Endothelial cell of umbilical vein (primary cell): ENCODE measurements at regions not wholly inside any gene's neighbourhood (a gene's known extent, or its start where the extent isn't known, plus 50 kb on each side); places are given as distances from the start of the nearest gene placed in this dataset.

Experiments used
- BruUV-seq: library from RNA; stranded (reverse); fragments of 400-500 nt; replicated peaks from 2 replicates; lab custom pipeline; 2021; lab: Mats Ljungman, UMichigan
- CTCF ChIA-PET: fragments of 300-600, 350-600 bp; sonication (Branson Sonifier 250); formaldehyde crosslinking; loops from one replicate; lab custom pipeline; 2021; ENCODE audit warnings: antibody characterized with exemption, inconsistent platforms; lab: Charles Lee
- POLR2A ChIA-PET: fragments of 300-600, 350-600 bp; sonication (Branson Sonifier 250); formaldehyde crosslinking; loops from one replicate; lab custom pipeline; 2021; ENCODE audit warnings: antibody characterized with exemption, inconsistent platforms; lab: Charles Lee
- DNase-seq: peaks from one replicate; pipeline ENCODE4 v3.0.0-alpha.2; 2011; ENCODE audit warnings: low read depth, low spot score
- FAIRE-seq: peaks from 2 replicates; lab custom pipeline; 2011; peaks lifted over from hg19 to GRCh38; lab: Jason Lieb, UNC
- H2AFZ ChIP-seq: 2 replicates; pipeline ENCODE4 v1.6.0; 2012; ENCODE audit warnings: low read depth, low read length, control low read depth, inconsistent platforms
- H3K27ac ChIP-seq: 2 replicates; pipeline ENCODE4 v1.5.1; 2011; ENCODE audit warnings: low read depth, mild to moderate bottlenecking, control low read depth, low read length, moderate library complexity; ENCODE audit not compliant: insufficient read depth
- H3K27me3 ChIP-seq, 2 experiments: 2 replicates each; pipeline versions ENCODE4 v1.6.0 to v1.6.1; 2011; ENCODE audit warnings: low read length in 2 of 2, mixed read lengths in 1 of 2; ENCODE audit not compliant: control insufficient read depth in 2 of 2, insufficient read depth in 2 of 2
- H3K36me3 ChIP-seq, 2 experiments: 2 replicates in 1 of 2; 3 replicates in 1 of 2; pipeline ENCODE4 v1.5.1; 2011; ENCODE audit warnings: low read length in 2 of 2, mild to moderate bottlenecking in 1 of 2, moderate library complexity in 1 of 2; ENCODE audit not compliant: control insufficient read depth in 2 of 2, insufficient read depth in 2 of 2; ENCODE audit errors: extremely low read depth in 1 of 2
- H3K4me1 ChIP-seq: 3 replicates; pipeline ENCODE4 v1.5.1; 2011; ENCODE audit warnings: mild to moderate bottlenecking, low read length; ENCODE audit not compliant: control insufficient read depth, insufficient read depth; ENCODE audit errors: extremely low read depth
- H3K4me2 ChIP-seq: 2 replicates; pipeline ENCODE4 v1.6.1; 2011; ENCODE audit warnings: low read length, control low read depth, mixed read lengths; ENCODE audit not compliant: insufficient read depth
- H3K4me3 ChIP-seq, 3 experiments: fragments of 200-600 bp in 1 of 3; sonication (generic), shearing (Covaris generic) in 1 of 3; replicated peaks in 1 of 3; 2 replicates each; pipeline ENCODE4 v1.5.1; 2011 to 2016; ENCODE audit warnings: control low read depth in 3 of 3, low read length in 3 of 3, mild to moderate bottlenecking in 2 of 3, inconsistent platforms in 1 of 3, low read depth in 1 of 3, moderate library complexity in 1 of 3; ENCODE audit not compliant: insufficient read depth in 1 of 3
- H3K79me2 ChIP-seq: 2 replicates; pipeline ENCODE4 v1.6.0; 2012; ENCODE audit warnings: low read length, inconsistent platforms; ENCODE audit not compliant: control insufficient read depth, insufficient read depth
- H3K9ac ChIP-seq: replicated peaks from 2 replicates; pipeline ENCODE3; 2011; ENCODE audit warnings: low read length, control low read depth; ENCODE audit not compliant: insufficient read depth; ENCODE audit errors: extremely low read depth
- H3K9me1 ChIP-seq: replicated peaks from 3 replicates; pipeline ENCODE4 v1.6.0; 2011; ENCODE audit warnings: mild to moderate bottlenecking, low read length; ENCODE audit not compliant: control insufficient read depth, insufficient read depth; ENCODE audit errors: extremely low read depth
- H3K9me3 ChIP-seq: replicated peaks from 2 replicates; pipeline ENCODE4 v1.5.1; 2012; ENCODE audit warnings: low read length, inconsistent platforms; ENCODE audit not compliant: control insufficient read depth, insufficient read depth
- H4K20me1 ChIP-seq: replicated peaks from 2 replicates; pipeline ENCODE3; 2011; ENCODE audit warnings: mild to moderate bottlenecking, low read length; ENCODE audit not compliant: control insufficient read depth, insufficient read depth; ENCODE audit errors: extremely low read depth
- EZH2 ChIP-seq: IDR thresholded peaks from 2 replicates; pipeline ENCODE4 v1.6.1; 2012; ENCODE audit warnings: borderline replicate concordance, low read depth, mild to moderate bottlenecking, moderate library complexity, low read length, inconsistent platforms; ENCODE audit not compliant: severe bottlenecking
- FOS ChIP-seq: IDR thresholded peaks from 2 replicates; pipeline ENCODE4 v1.6.1; 2011; ENCODE audit warnings: mild to moderate bottlenecking, low read length, moderate library complexity, borderline replicate concordance; ENCODE audit not compliant: insufficient read depth
- GATA2 ChIP-seq: IDR thresholded peaks from 2 replicates; pipeline ENCODE4 v1.7.0; 2011; ENCODE audit warnings: low read depth, mild to moderate bottlenecking, moderate library complexity, mixed read lengths, low read length; ENCODE audit not compliant: insufficient read length, insufficient read depth
- JUN ChIP-seq: IDR thresholded peaks from 2 replicates; pipeline ENCODE4 v1.6.1; 2011; ENCODE audit warnings: borderline replicate concordance, low read depth; ENCODE audit not compliant: insufficient read length, insufficient read depth
- MYC ChIP-seq: IDR thresholded peaks from one replicate; pipeline ENCODE4 v1.6.1; 2011; ENCODE audit warnings: mild to moderate bottlenecking, low read depth, low read length
- POLR2A ChIP-seq: IDR thresholded peaks from 2 replicates; pipeline ENCODE4 v1.6.1; 2012; ENCODE audit warnings: low read depth, mild to moderate bottlenecking, control low read depth, low read length
- POLR2AphosphoS5 ChIP-seq: IDR thresholded peaks from 2 replicates; pipeline ENCODE4 v1.6.1; 2012; ENCODE audit warnings: low read depth, mild to moderate bottlenecking, control low read depth, low read length, moderate library complexity; ENCODE audit not compliant: insufficient read depth
- dilution Hi-C: fragments of 300-500 bp; cut with MboI; formaldehyde crosslinking; loops from one replicate; pipeline ENCODE4 v1.15.0; 2019; ENCODE audit warnings: low sequenced_read_pairs; ENCODE audit not compliant: extremely low pct_ligation_motif_present
- intact Hi-C: fragments of 100-400 bp; cut with micrococcal nuclease; formaldehyde crosslinking; loops from one replicate; pipeline ENCODE4 v1.10.0; 2022
- TF ChIP-seq, protein P1 (sequence below), 2 donors: IDR thresholded peaks; 1 replicate in 1 of 2; 2 replicates in 1 of 2; pipeline ENCODE4 v1.5.1; 2011; ENCODE audit warnings: low read length in 2 of 2, mild to moderate bottlenecking in 2 of 2, moderate library complexity in 2 of 2, control low read depth in 1 of 2, inconsistent platforms in 1 of 2, low read depth in 1 of 2; ENCODE audit not compliant: insufficient read depth in 1 of 2; ENCODE audit errors: extremely low read depth in 1 of 2
- TF ChIP-seq, protein P2 (sequence below): IDR thresholded peaks from 2 replicates; pipeline ENCODE4 v1.6.1; 2011; ENCODE audit not compliant: insufficient read depth, insufficient read length

DNA sequence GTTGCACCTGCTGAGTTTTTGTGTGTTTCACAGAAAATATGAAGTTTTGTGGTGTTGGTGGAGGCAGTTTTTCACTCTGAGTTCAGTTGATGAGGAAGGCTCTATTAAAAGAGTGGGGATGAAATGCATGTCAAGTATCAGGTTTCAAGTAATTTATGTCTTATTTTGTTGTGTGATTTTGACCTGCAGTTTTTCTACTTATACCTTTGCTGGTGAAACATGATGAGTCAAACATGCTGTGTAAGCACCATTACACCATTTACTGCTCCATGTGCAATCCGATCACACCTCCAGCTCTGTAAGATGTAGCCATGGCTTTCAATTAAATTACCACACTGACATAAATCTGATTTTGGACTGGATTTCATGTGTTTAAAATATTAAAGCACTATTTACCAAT is 174.5 kb upstream of the ZEB2 start:
- no peak overlapping the region for H3K4me3 ChIP-seq
- intact Hi-C loops (no loop called here), dilution Hi-C loops (no loop called here)
- DNase-seq (no peak), FAIRE-seq (no peak)
- POLR2A ChIA-PET = no interaction called here
- CTCF ChIA-PET = interaction anchor here (0.6 kb wide), 1 partner anchor 491 kb away, joined by 4 read pairs; no protein-coding TSS in a partner anchor
- H2AFZ ChIP-seq = no peak overlapping the region
- H3K9ac ChIP-seq = no peak overlapping the region
- TF ChIP-seq, protein P1, sequence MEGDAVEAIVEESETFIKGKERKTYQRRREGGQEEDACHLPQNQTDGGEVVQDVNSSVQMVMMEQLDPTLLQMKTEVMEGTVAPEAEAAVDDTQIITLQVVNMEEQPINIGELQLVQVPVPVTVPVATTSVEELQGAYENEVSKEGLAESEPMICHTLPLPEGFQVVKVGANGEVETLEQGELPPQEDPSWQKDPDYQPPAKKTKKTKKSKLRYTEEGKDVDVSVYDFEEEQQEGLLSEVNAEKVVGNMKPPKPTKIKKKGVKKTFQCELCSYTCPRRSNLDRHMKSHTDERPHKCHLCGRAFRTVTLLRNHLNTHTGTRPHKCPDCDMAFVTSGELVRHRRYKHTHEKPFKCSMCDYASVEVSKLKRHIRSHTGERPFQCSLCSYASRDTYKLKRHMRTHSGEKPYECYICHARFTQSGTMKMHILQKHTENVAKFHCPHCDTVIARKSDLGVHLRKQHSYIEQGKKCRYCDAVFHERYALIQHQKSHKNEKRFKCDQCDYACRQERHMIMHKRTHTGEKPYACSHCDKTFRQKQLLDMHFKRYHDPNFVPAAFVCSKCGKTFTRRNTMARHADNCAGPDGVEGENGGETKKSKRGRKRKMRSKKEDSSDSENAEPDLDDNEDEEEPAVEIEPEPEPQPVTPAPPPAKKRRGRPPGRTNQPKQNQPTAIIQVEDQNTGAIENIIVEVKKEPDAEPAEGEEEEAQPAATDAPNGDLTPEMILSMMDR (IDR thresholded peaks at IDR 0.05; ENCODE audit: extremely low read depth in 1 of 2, insufficient read depth in 1 of 2, low read depth in 1 of 2, low read length in 2 of 2) = no peak
- TF ChIP-seq FOS (no peak), EZH2 (no peak), GATA2 (no peak)
- H3K79me2 ChIP-seq = no peaks in the 10 kb centered on the region
- no peaks in the 10 kb centered on the region for H3K9me1 ChIP-seq
- H3K27me3 ChIP-seq = no peaks in the 10 kb centered on the region
- BruUV-seq = no TSS peak
- H3K36me3 ChIP-seq = no peaks in the 10 kb centered on the region
- no peaks in the 10 kb centered on the region for H3K4me1 ChIP-seq
- no peaks in the 10 kb centered on the region for H4K20me1 ChIP-seq
- no peaks in the 10 kb centered on the region for H3K9me3 ChIP-seq
- H3K4me2 ChIP-seq = no peak overlapping the region
- no peak overlapping the region for H3K27ac ChIP-seq

DNA sequence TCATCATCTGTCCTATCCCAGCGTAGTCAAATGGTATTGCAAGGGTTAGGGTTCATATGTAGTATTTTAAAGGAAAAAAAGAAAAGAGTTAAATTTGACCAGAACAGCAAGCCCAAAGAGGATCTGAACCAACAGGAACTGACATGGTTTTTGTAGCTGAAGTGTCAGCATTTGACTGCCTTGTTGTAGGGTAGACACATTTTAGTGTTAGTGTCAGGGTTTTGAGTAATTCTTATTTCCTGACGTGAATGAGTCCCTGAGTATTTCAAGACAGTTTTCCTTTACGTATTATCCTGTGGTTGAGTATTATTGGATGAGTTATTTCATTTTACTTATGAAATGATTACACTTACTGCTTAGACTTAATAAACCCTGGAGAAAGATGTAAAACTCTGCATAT is 173.3 kb upstream of the ZEB2 start:
- ChIA-PET POLR2A (no interaction called here), CTCF (no interaction called here)
- dilution Hi-C loops = no loop called here
- FAIRE-seq = no peak
- Histone ChIP-seq H3K36me3 (no peaks in the 10 kb centered on the region), H3K79me2 (no peaks in the 10 kb centered on the region), H4K20me1 (no peaks in the 10 kb centered on the region), H3K4me1 (no peaks in the 10 kb centered on the region), H3K9me3 (no peaks in the 10 kb centered on the region), H3K27ac (no peak overlapping the region), H3K4me3 (no peak overlapping the region), H3K9ac (no peak overlapping the region), H3K4me2 (no peak overlapping the region), H2AFZ (no peak overlapping the region), H3K27me3 (no peaks in the 10 kb centered on the region), H3K9me1 (no peaks in the 10 kb centered on the region)
- BruUV-seq = no TSS peak
- TF ChIP-seq JUN (no peak), GATA2 (no peak), POLR2A (no peak), MYC (no peak), POLR2AphosphoS5 (no peak), EZH2 (no peak), FOS (no peak)
- TF ChIP-seq, protein P1 (IDR thresholded peaks at IDR 0.05; ENCODE audit: extremely low read depth in 1 of 2, insufficient read depth in 1 of 2, low read depth in 1 of 2, low read length in 2 of 2) = no peak
- TF ChIP-seq, protein P2, sequence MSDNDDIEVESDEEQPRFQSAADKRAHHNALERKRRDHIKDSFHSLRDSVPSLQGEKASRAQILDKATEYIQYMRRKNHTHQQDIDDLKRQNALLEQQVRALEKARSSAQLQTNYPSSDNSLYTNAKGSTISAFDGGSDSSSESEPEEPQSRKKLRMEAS = no peak
- DNase-seq = no peak
- intact Hi-C loops = no loop called here
